Ecto neural progenitor cell (in vitro differentiated cells): ENCODE measurements at regions not wholly inside any gene's neighbourhood (a gene's known extent, or its start where the extent isn't known, plus 50 kb on each side); places are given as distances from the start of the nearest gene placed in this dataset.

Source experiments
- DNase-seq: peaks from one replicate; pipeline ENCODE4 v3.0.0-alpha.2; 2018; ENCODE audit warnings: low spot score

GRCh38 chr15:47409600-47409999 is 307.7 kb upstream of the SEMA6D start:
- no peak for DNase-seq

- no peak for DNase-seq
Observed at GRCh38 chr15:47410247-47410646, 307.1 kb upstream of the SEMA6D start.

DNA sequence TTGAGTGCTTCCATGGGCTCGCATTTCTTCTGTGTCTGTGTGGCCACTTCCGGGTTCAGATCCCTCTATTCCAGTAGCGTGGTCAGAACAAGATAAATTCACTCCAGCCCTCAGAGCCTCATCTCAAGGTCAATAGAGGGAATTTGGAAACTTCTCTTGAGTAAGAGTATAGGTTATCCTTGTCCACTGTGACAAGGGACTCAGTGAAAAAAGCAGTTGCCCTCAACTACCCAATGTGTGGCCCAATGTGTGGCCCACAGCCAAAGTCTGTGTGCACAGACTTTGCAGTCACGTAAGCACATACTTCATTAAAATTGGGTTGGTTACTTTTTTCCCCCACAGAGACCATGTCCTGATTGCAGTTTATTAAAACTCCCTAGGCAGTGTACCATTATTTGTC is 305.6 kb upstream of the SEMA6D start:
- no peak for DNase-seq

DNA sequence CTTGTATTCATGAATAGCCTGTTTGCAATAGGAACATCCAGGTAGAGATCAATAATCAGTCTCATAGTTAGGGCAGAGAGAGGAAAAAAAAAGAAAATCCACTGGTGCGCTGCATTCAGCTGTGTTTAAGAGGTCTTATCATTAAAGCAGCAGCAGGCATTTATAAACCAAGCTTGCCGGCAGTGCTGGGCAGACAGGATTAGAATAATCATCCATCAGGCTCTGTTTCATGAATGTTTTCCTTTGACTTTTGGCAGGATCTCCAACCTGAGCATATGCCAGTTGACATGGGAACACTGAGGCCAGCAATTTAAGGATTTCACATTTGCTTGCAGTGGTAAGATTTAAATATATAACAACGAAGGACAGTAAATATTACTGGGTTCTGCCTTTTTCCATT is 305.2 kb upstream of the SEMA6D start:
- DNase-seq: no peak

GRCh38 chr15:47412802-47413201 is 304.5 kb upstream of the SEMA6D start:
- DNase-seq: no peak

DNA sequence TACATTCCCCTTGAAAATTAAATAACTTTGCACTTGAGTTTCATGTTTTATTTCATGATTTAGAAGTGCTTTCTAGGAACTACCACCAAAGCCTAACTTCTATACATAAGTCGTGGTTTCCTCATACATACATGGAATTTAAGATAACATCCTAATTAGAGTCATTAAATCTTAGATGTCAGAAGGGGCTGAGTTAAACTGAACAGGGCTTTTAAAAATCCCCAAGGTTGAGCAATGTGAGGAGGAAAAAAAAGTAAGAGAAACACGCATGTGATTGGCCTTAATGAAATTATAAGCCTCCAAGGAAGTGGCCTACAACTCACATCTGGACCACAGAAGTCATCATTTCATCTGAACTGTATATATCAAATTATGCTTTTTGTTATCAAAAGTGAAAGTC is 303.1 kb upstream of the SEMA6D start:
- DNase-seq: no peak

DNA sequence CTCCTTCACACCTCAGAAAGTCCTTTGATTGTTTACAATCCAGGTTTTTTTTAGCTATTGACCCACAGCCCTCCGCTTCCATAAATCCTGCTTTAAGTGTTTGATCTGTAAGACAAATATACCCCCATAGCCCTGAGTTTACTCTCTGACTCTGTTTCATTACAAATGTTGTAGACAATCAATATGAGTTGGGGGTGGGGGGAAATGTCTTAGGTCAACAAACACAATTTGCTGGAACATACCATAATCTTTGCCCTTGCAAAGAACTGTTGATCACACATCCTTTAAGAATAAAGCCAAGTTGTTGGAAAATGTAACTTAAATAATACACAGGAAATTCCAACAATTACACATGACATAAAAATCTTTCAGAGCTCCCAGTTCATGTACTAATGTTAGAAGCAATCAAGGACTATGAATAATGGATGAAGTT is 301.8 kb upstream of the SEMA6D start:
- no peak for DNase-seq

- no peak for DNase-seq
Observed at GRCh38 chr15:47422881-47423665, 294.2 kb upstream of the SEMA6D start.

- DNase-seq: no peak
Observed at GRCh38 chr15:47427463-47427862, 289.8 kb upstream of the SEMA6D start.

- no peak for DNase-seq
Observed at GRCh38 chr15:47429376-47429775, 287.9 kb upstream of the SEMA6D start.

DNA sequence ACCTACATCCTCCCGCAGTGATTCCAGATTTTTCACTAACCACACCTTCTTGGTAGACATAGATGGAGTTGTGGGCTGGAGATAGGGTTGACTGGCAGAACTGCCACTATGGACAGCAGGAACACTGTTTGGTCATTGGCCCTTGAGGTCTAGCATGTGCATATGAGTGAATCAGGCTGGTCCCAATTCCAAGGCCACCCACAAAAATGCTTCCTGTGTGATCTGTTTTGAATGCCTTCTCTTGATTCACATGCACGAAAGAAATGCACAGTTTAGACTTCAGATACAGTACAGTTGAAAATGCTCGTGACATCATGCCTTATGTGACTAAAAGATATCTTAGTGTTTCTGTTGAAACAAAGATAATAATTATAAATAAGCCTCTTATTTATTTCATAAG is 285.8 kb upstream of the SEMA6D start:
- DNase-seq: no peak

- no peak for DNase-seq
Observed at GRCh38 chr15:47432826-47433225, 284.5 kb upstream of the SEMA6D start.

GRCh38 chr15:47434596-47434995 is 282.7 kb upstream of the SEMA6D start:
- no peak for DNase-seq

GRCh38 chr15:47437491-47437890 is 279.8 kb upstream of the SEMA6D start:
- no peak for DNase-seq

DNA sequence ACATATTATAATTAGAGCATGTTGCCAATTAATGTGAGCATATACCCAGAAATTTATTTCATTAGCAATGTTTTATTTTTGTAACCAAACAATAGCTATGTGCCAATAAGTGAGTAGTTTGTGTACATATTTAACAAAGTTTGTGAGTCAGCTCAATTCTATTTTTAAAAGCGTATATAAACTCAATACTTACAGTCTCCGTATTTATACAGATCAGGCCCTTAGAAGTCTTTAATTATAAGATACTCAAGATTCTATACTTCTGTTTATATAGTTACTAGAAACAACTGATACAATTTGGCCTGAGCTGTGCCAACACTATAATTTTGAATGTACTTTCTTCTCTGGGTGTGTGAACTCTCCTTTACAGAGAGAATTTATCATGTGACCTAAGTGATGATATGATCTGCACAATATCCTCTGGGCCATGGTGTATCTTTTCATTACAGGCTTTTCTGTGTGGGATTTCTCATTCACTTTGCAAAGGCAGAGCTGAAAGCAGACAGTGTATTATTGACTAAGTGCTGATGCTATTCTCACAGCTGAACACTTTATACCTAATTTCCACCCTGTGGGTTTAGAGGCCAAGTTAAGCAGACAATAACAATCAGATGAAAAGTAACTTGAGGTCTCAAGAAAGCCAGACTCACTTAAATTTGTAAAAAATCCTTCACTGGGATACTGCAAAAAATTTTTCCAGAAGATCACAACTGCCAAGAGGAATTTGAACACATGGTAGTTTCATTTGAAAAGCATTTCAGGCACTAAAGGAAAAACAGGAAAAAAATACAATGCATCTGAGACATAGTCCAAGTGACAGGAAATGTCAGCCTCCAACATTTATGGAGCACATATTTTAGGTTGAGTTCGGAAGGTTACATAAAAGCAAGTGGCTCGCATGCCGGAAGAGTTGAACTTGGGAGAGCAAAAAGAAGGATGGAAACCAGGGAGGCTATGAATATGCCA is 277.9 kb upstream of the SEMA6D start:
- no peak for DNase-seq

GRCh38 chr15:47442371-47442770 is 274.9 kb upstream of the SEMA6D start:
- DNase-seq: no peak

- no peak for DNase-seq
Observed at GRCh38 chr15:47443839-47444238, 273.5 kb upstream of the SEMA6D start.

- no peak for DNase-seq
Observed at GRCh38 chr15:47445723-47446392, 271.4 kb upstream of the SEMA6D start.

DNA sequence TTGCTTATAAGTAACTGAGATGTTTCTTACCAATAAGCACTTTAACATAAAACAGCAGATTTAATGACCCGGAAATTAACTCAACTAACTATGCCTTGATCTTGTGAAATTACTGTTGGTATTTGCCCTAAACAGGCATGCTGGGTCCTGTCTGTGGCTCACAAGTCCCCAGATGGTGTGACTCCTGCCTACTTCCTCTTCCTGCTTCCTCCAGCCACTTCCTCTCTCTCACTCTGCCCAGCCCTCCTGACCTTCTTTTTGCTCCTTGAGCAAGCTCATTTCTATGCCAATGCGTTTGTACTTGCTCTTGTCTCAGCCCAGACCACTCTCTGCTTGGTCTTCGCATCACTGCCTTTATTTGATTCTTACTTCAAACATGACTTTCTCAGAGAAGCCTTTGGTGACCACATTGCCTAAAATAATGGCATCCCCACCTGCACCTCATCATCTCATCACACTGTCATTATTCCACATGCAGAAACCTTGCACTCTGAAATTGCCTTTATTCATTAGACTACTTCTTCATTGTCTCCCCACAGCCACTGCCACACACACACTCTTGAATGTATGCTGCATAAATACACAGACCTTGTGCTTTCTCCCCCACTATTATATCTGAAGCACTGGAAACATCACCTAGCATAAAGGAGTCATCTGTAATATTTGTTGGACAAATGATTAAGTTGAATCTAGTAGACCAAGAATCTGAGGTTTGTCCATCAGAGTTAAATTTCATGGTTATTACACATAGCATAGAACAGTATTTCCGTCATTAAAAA is 256.3 kb upstream of the SEMA6D start:
- no peak for DNase-seq

GRCh38 chr15:47461652-47462141 is 255.6 kb upstream of the SEMA6D start:
- DNase-seq: no peak

- DNase-seq: no peak
Observed at GRCh38 chr15:47466357-47466756, 250.9 kb upstream of the SEMA6D start.

GRCh38 chr15:47470983-47471382 is 246.3 kb upstream of the SEMA6D start:
- no peak for DNase-seq
